Activated T-cell treated with anti-CD3 and anti-CD28 coated beads, Interleukin-2, amount 50 U/mL, for 48 hours (primary cell): ENCODE measurements at regions not wholly inside any gene's neighbourhood (a gene's known extent, or its start where the extent isn't known, plus 50 kb on each side); places are given as distances from the start of the nearest gene placed in this dataset.
"Not testable (repeated sequence)": the region's sequence is repeated elsewhere in the genome, so short reads cannot be mapped to it uniquely, and the experiment has no call there.

Experiments used
- DNase-seq, 2 experiments: peaks; one replicate each; pipeline ENCODE4 v3.0.0-alpha.2; 2020

- no peak for DNase-seq
These were observed 55.9 kb downstream of the BAMBI start for GRCh38 chr10:28733245-28733644.

- DNase-seq = no peak
These were observed 56.3 kb downstream of the BAMBI start for GRCh38 chr10:28733647-28734046.

GRCh38 chr10:28734938-28735759 lies 57.8 kb downstream of the BAMBI start:
- DNase-seq = no peak

GRCh38 chr10:28737096-28737495 lies 59.8 kb downstream of the BAMBI start:
- DNase-seq = no peak

GRCh38 chr10:28738200-28738599 lies 60.9 kb downstream of the BAMBI start:
- DNase-seq = peak in 1 of 2 experiments; percentile 18

GRCh38 chr10:28743576-28743975 lies 66.3 kb downstream of the BAMBI start:
- DNase-seq = no peak

- no peak for DNase-seq
These were observed 66.9 kb downstream of the BAMBI start for GRCh38 chr10:28744069-28744768.

GRCh38 chr10:28754930-28755718 lies 77.8 kb downstream of the BAMBI start:
- no peak for DNase-seq

- no peak for DNase-seq
These were observed 83.9 kb downstream of the BAMBI start for GRCh38 chr10:28761084-28761846.

- no peak for DNase-seq
These were observed 86.3 kb downstream of the BAMBI start for GRCh38 chr10:28763471-28764170.

GRCh38 chr10:28765641-28766040 lies 88.3 kb downstream of the BAMBI start:
- DNase-seq = no peak

GRCh38 chr10:28768227-28768626 lies 90.9 kb downstream of the BAMBI start:
- no peak for DNase-seq

GRCh38 chr10:28769091-28769604 lies 91.8 kb downstream of the BAMBI start:
- DNase-seq = no peak

GRCh38 chr10:28771580-28772090 lies 94.3 kb downstream of the BAMBI start:
- DNase-seq = not testable (repeated sequence)

GRCh38 chr10:28774051-28774995 lies 97.0 kb downstream of the BAMBI start:
- DNase-seq = no peak

GRCh38 chr10:28775773-28776172 lies 98.5 kb downstream of the BAMBI start:
- no peak for DNase-seq

- no peak for DNase-seq
These were observed 99.2 kb downstream of the BAMBI start for GRCh38 chr10:28776519-28776918.

- no peak for DNase-seq
These were observed 100.6 kb downstream of the BAMBI start for GRCh38 chr10:28777911-28778310.

- no peak for DNase-seq
These were observed 101.2 kb downstream of the BAMBI start for GRCh38 chr10:28778524-28778923.

- no peak for DNase-seq
These were observed 104.0 kb downstream of the BAMBI start for GRCh38 chr10:28781296-28781695.
